ENCODE measurements at regions not wholly inside any gene's neighbourhood (a gene's known extent, or its start where the extent isn't known, plus 50 kb on each side); places are given as distances from the start of the nearest gene placed in this dataset.

- H4K20me1 ChIP-seq (replicated peaks; ENCODE audit: control insufficient read depth, extremely low read depth, insufficient read depth, low read length): no peaks in the 10 kb centered on the region
- no peak overlapping the region for H3K4me3 ChIP-seq (replicated peaks in 1 of 3; ENCODE audit: insufficient read depth in 1 of 3, low read depth in 1 of 3, low read length in 3 of 3)
- dilution Hi-C loops (cut with MboI; ENCODE audit: extremely low pct_ligation_motif_present, low sequenced_read_pairs) (no loop called here), intact Hi-C loops (cut with micrococcal nuclease) (no loop called here)
- no peaks in the 10 kb centered on the region for H3K27me3 ChIP-seq (ENCODE audit: control insufficient read depth in 2 of 2, insufficient read depth in 2 of 2, low read length in 2 of 2)
- FAIRE-seq: no peak
- no peak overlapping the region for H2AFZ ChIP-seq (ENCODE audit: low read depth, low read length)
- no peak overlapping the region for H3K27ac ChIP-seq (ENCODE audit: insufficient read depth, low read depth, low read length)
- no peaks in the 10 kb centered on the region for H3K4me1 ChIP-seq (ENCODE audit: control insufficient read depth, extremely low read depth, insufficient read depth, low read length)
- H3K9me3 ChIP-seq (replicated peaks; ENCODE audit: control insufficient read depth, insufficient read depth, low read length): no peaks in the 10 kb centered on the region
- H3K4me2 ChIP-seq (ENCODE audit: insufficient read depth, low read length): no peak overlapping the region
- no peaks in the 10 kb centered on the region for H3K36me3 ChIP-seq (ENCODE audit: control insufficient read depth in 2 of 2, extremely low read depth in 1 of 2, insufficient read depth in 2 of 2, low read length in 2 of 2)
- no peaks in the 10 kb centered on the region for H3K9me1 ChIP-seq (replicated peaks; ENCODE audit: control insufficient read depth, extremely low read depth, insufficient read depth, low read length)
- no peaks in the 10 kb centered on the region for H3K79me2 ChIP-seq (ENCODE audit: control insufficient read depth, insufficient read depth, low read length)
- BruUV-seq (replicated peaks): no TSS peak
- TF ChIP-seq CTCF (IDR thresholded peaks at IDR 0.05; ENCODE audit: extremely low read depth in 1 of 2, insufficient read depth in 1 of 2, low read depth in 1 of 2, low read length in 2 of 2) (no peak), POLR2AphosphoS5 (IDR thresholded peaks at IDR 0.05; ENCODE audit: insufficient read depth, low read depth, low read length) (no peak), EZH2 (IDR thresholded peaks at IDR 0.05; ENCODE audit: borderline replicate concordance, low read depth, low read length, severe bottlenecking) (no peak), MYC (IDR thresholded peaks at IDR 0.05; ENCODE audit: low read depth, low read length) (no peak), GATA2 (IDR thresholded peaks at IDR 0.05; ENCODE audit: insufficient read depth, insufficient read length, low read depth, low read length) (no peak), POLR2A (IDR thresholded peaks at IDR 0.05; ENCODE audit: low read depth, low read length) (no peak), FOS (IDR thresholded peaks at IDR 0.05; ENCODE audit: borderline replicate concordance, insufficient read depth, low read length) (no peak), MAX (IDR thresholded peaks at IDR 0.05; ENCODE audit: insufficient read depth, insufficient read length) (no peak), JUN (IDR thresholded peaks at IDR 0.05; ENCODE audit: borderline replicate concordance, insufficient read depth, insufficient read length, low read depth) (no peak)
- no peak overlapping the region for H3K9ac ChIP-seq (replicated peaks; ENCODE audit: extremely low read depth, insufficient read depth, low read length)
- CTCF ChIA-PET: no interaction called here
- POLR2A ChIA-PET: no interaction called here
- DNase-seq (ENCODE audit: low read depth, low spot score): no peak
Observed at GRCh38 chr3:143914257-143914656, 57.4 kb upstream of the DIPK2A start.

Measured in endothelial cell of umbilical vein (primary cell).